ENCODE measurements at regions not wholly inside any gene's neighbourhood (a gene's known extent, or its start where the extent isn't known, plus 50 kb on each side); places are given as distances from the start of the nearest gene placed in this dataset.

GRCh38 chr6:170134471-170135440, 156.1 kb downstream of the DLL1 start:
- DNase-seq (ENCODE audit: low read depth): no peak

- no peak for DNase-seq (ENCODE audit: low read depth)
These were observed 156.8 kb downstream of the DLL1 start for GRCh38 chr6:170134031-170134470.

GRCh38 chr6:170132561-170132991, 158.3 kb downstream of the DLL1 start:
- DNase-seq (ENCODE audit: low read depth): no peak

- DNase-seq (ENCODE audit: low read depth): no peak
These were observed 158.8 kb downstream of the DLL1 start for GRCh38 chr6:170132011-170132521.

- DNase-seq (ENCODE audit: low read depth): no peak
These were observed 159.5 kb downstream of the DLL1 start for GRCh38 chr6:170131351-170131750.

GRCh38 chr6:170130771-170131241, 160.1 kb downstream of the DLL1 start:
- no peak for DNase-seq (ENCODE audit: low read depth)

GRCh38 chr6:170130201-170130621, 160.7 kb downstream of the DLL1 start:
- DNase-seq (ENCODE audit: low read depth): no peak

- DNase-seq (ENCODE audit: low read depth): no peak
These were observed 161.1 kb downstream of the DLL1 start for GRCh38 chr6:170129691-170130171.

- DNase-seq (ENCODE audit: low read depth): no peak
These were observed 161.8 kb downstream of the DLL1 start for GRCh38 chr6:170128811-170129681.

GRCh38 chr6:170128346-170128745, 162.5 kb downstream of the DLL1 start:
- DNase-seq (ENCODE audit: low read depth): no peak

GRCh38 chr6:170127151-170127550, 163.7 kb downstream of the DLL1 start:
- no peak for DNase-seq (ENCODE audit: low read depth)

GRCh38 chr6:170125456-170126300, 165.2 kb downstream of the DLL1 start:
- no peak for DNase-seq (ENCODE audit: low read depth)

GRCh38 chr6:170124836-170125235, 166.0 kb downstream of the DLL1 start:
- no peak for DNase-seq (ENCODE audit: low read depth)

- no peak for DNase-seq (ENCODE audit: low read depth)
These were observed 166.7 kb downstream of the DLL1 start for GRCh38 chr6:170124150-170124549.

- DNase-seq (ENCODE audit: low read depth): no peak
These were observed 168.2 kb downstream of the DLL1 start for GRCh38 chr6:170122651-170123050.

- no peak for DNase-seq (ENCODE audit: low read depth)
These were observed 173.5 kb downstream of the DLL1 start for GRCh38 chr6:170117111-170117972.

GRCh38 chr6:170116636-170117035, 174.2 kb downstream of the DLL1 start:
- no peak for DNase-seq (ENCODE audit: low read depth)

GRCh38 chr6:170114956-170115855, 175.7 kb downstream of the DLL1 start:
- DNase-seq (ENCODE audit: low read depth): no peak

Measured in stimulated activated CD8-positive, alpha-beta memory T cell treated with anti-CD3 and anti-CD28 coated beads, Interleukin-12 subunit alpha, Interleukin-12 subunit beta, amount 100 ng/mL, for 4 hours (primary cell).